IMR-90 (cell line): ENCODE measurements at regions not wholly inside any gene's neighbourhood (a gene's known extent, or its start where the extent isn't known, plus 50 kb on each side); places are given as distances from the start of the nearest gene placed in this dataset.

Source experiments
- ATAC-seq: fragments of 200-7000 bp; cut with Tn5 transposase; 2 replicates; pipeline ENCODE4 v1.9.1; 2020; ENCODE audit warnings: low read depth, mild to moderate bottlenecking, moderate library complexity
- BruUV-seq: library from RNA; stranded (reverse); fragments of 400-500 nt; replicated peaks from 2 replicates; lab custom pipeline; 2021; lab: Mats Ljungman, UMichigan
- CTCF ChIA-PET: fragments of 300-600 bp; formaldehyde crosslinking; extraction: SDS; loops from one replicate; lab custom pipeline; 2021; ENCODE audit warnings: antibody characterized with exemption; lab: Yijun Ruan, JAX
- POLR2A ChIA-PET: fragments of 300-600 bp; sonication (Branson Sonifier 250); formaldehyde crosslinking; loops from one replicate; lab custom pipeline; 2022; ENCODE audit warnings: antibody characterized with exemption; ENCODE audit not compliant: unreplicated experiment; lab: Charles Lee
- DNase-seq: peaks from one replicate; pipeline ENCODE4 v3.0.0; 2013
- H2AFZ ChIP-seq: replicated peaks from 2 replicates; pipeline ENCODE3; 2013; ENCODE audit warnings: low read length, mild to moderate bottlenecking; ENCODE audit not compliant: poor library complexity
- H2AK5ac ChIP-seq: 2 replicates; pipeline ENCODE4 v1.6.1; 2013; ENCODE audit warnings: low read depth, low read length, inconsistent platforms
- H2AK9ac ChIP-seq: replicated peaks from 2 replicates; pipeline ENCODE3; 2013; ENCODE audit warnings: mild to moderate bottlenecking, low read depth, low read length, moderate library complexity; ENCODE audit not compliant: poor library complexity
- H2BK120ac ChIP-seq: 2 replicates; pipeline ENCODE4 v1.6.1; 2013; ENCODE audit warnings: low read depth, low read length, inconsistent platforms
- H2BK15ac ChIP-seq: 3 replicates; pipeline ENCODE4 v1.6.1; 2013; ENCODE audit warnings: low read depth, low read length, inconsistent platforms
- H2BK20ac ChIP-seq: 2 replicates; pipeline ENCODE4 v1.6.1; 2013; ENCODE audit warnings: low read depth, mild to moderate bottlenecking, inconsistent platforms, low read length, moderate library complexity
- H2BK5ac ChIP-seq: 2 replicates; pipeline ENCODE4 v1.6.1; 2013; ENCODE audit warnings: mild to moderate bottlenecking, low read depth, low read length, inconsistent platforms; ENCODE audit not compliant: poor library complexity, severe bottlenecking
- H3K14ac ChIP-seq: replicated peaks from 2 replicates; pipeline ENCODE4 v1.6.1; 2013; ENCODE audit warnings: low read depth, low read length, inconsistent platforms
- H3K18ac ChIP-seq: 2 replicates; pipeline ENCODE4 v1.6.1; 2013; ENCODE audit warnings: low read depth, low read length, control low read depth
- H3K23ac ChIP-seq: 2 replicates; pipeline ENCODE4 v1.6.1; 2013; ENCODE audit warnings: low read depth, low read length, inconsistent platforms
- H3K27ac ChIP-seq: 2 replicates; pipeline ENCODE4 v1.5.1; 2013; ENCODE audit warnings: mild to moderate bottlenecking, control low read depth, low read length; ENCODE audit not compliant: insufficient read depth
- H3K27me3 ChIP-seq: 2 replicates; pipeline ENCODE4 v1.6.1; 2013; ENCODE audit warnings: low read length; ENCODE audit not compliant: control insufficient read depth, insufficient read depth
- H3K36me3 ChIP-seq: 2 replicates; pipeline ENCODE4 v1.6.1; 2013; ENCODE audit warnings: low read length, mixed read lengths; ENCODE audit not compliant: control insufficient read depth, insufficient read depth
- H3K4ac ChIP-seq: 2 replicates; pipeline ENCODE4 v1.6.1; 2013; ENCODE audit warnings: low read depth, low read length, inconsistent platforms
- H3K4me1 ChIP-seq: 2 replicates; pipeline ENCODE4 v1.6.1; 2013; ENCODE audit warnings: low read length, mixed read lengths; ENCODE audit not compliant: control insufficient read depth, insufficient read depth
- H3K4me2 ChIP-seq: 2 replicates; pipeline ENCODE4 v1.6.1; 2013; ENCODE audit warnings: low read depth, mild to moderate bottlenecking, control low read depth, low read length, moderate library complexity
- H3K4me3 ChIP-seq: 2 replicates; pipeline ENCODE4 v1.5.1; 2013; ENCODE audit warnings: low read depth, mild to moderate bottlenecking, control low read depth, low read length, moderate library complexity; ENCODE audit not compliant: insufficient read depth
- H3K56ac ChIP-seq: 2 replicates; pipeline ENCODE4 v1.6.1; 2013; ENCODE audit warnings: low read length, inconsistent platforms; ENCODE audit not compliant: insufficient read depth; ENCODE audit errors: extremely low read depth
- H3K79me1 ChIP-seq, 2 experiments: 2 replicates each; pipeline ENCODE4 v1.6.1; 2013; ENCODE audit warnings: low read length in 2 of 2, inconsistent platforms in 1 of 2, low read depth in 1 of 2
- H3K9ac ChIP-seq: 2 replicates; pipeline ENCODE4 v1.6.1; 2013; ENCODE audit warnings: low read depth, low read length, control low read depth
- H3K9me1 ChIP-seq: 2 replicates; pipeline ENCODE4 v1.6.1; 2013; ENCODE audit warnings: low read length, inconsistent platforms; ENCODE audit not compliant: insufficient read depth
- H3K9me3 ChIP-seq: 2 replicates; pipeline ENCODE4 v1.6.1; 2013; ENCODE audit warnings: low read length; ENCODE audit not compliant: control insufficient read depth, insufficient read depth
- H4K20me1 ChIP-seq: 2 replicates; pipeline ENCODE4 v1.6.1; 2013; ENCODE audit warnings: low read length, inconsistent platforms; ENCODE audit not compliant: insufficient read depth
- H4K5ac ChIP-seq: 2 replicates; pipeline ENCODE4 v1.6.1; 2013; ENCODE audit warnings: mild to moderate bottlenecking, low read depth, low read length, control low read depth
- H4K8ac ChIP-seq, 2 experiments: 2 replicates each; pipeline ENCODE4 v1.6.1; 2013; ENCODE audit warnings: low read depth in 2 of 2, low read length in 2 of 2, control low read depth in 1 of 2, inconsistent platforms in 1 of 2
- H4K91ac ChIP-seq: 2 replicates; pipeline ENCODE4 v1.6.1; 2013; ENCODE audit warnings: low read depth, low read length, inconsistent platforms; ENCODE audit not compliant: insufficient read depth
- CEBPB ChIP-seq: IDR thresholded peaks from 2 replicates; pipeline ENCODE4 v1.6.1; 2012; ENCODE audit warnings: low read depth, low read length, improper control_type of control experiment
- NFE2L2 ChIP-seq: fragments of 150-350 bp; IDR thresholded peaks from 2 replicates; pipeline ENCODE4 v1.6.1; 2016; ENCODE audit warnings: low read depth, mild to moderate bottlenecking, low read length
- RCOR1 ChIP-seq: IDR thresholded peaks from 2 replicates; pipeline ENCODE4 v1.6.1; 2012; ENCODE audit warnings: mild to moderate bottlenecking, low read length, improper control_type of control experiment; ENCODE audit not compliant: insufficient replicate concordance
- WGBS, 2 experiments: methylation state at CpG; one replicate each; pipeline versions ENCODE4 v1.1.5 to v1.1.7; 2013; ENCODE audit warnings: missing lambda C conversion rate in 2 of 2; ENCODE audit not compliant: insufficient read length in 1 of 2; ENCODE audit errors: extremely low coverage in 2 of 2; 5-methylcytosine and 5-hydroxymethylcytosine counted together
- dilution Hi-C: fragments of 300-500 bp; cut with HindIII; formaldehyde crosslinking; loops from one replicate; pipeline ENCODE4 v1.14.3; 2018; ENCODE audit warnings: low sequenced_read_pairs; ENCODE audit not compliant: unreplicated experiment
- in situ Hi-C: fragments of 300-500 bp; cut with MboI; formaldehyde crosslinking; loops from 3 replicates; pipeline ENCODE4 v1.14.3; 2019; ENCODE audit warnings: low sequenced_read_pairs, inconsistent platforms, mixed read lengths
- intact Hi-C: fragments of 100-400 bp; cut with micrococcal nuclease; formaldehyde crosslinking; loops from 2 replicates; pipeline ENCODE4 v1.10.0; 2022
- TF ChIP-seq, protein P1 (sequence below): fragments of 150-350 bp; IDR thresholded peaks from 2 replicates; pipeline ENCODE4 v1.6.1; 2016; ENCODE audit warnings: low read depth, mild to moderate bottlenecking, low read length, moderate library complexity, borderline replicate concordance

DNA sequence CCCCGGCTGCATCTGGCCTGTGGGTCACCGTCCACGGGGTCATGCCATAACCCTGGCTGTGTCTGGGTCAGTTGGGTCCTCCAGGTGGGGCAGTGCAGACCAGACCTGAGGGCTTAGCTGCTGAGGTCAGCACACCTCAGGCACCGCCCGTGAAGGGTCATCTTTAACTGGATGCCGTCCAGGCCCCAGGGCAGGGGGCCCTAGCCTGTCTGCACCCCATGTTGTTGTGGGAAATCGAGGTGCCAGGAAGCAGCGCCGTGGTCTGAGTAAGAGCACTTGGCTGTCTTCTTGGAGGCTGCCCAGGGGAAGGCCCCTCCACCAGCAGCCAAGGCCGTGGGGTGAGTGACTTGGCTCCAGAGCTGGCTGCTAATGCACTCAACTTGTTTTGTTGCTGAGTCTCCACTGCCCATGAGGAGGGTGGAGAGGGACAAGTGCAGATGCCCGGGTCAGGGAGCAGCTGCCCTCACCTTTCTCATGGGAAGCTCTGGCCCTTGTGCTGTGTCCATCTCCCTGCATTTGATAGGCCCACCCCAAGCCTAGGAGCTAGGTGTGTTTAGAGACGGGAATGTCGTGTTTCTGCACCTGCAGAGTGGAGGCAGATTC, 317.2 kb downstream of the TMEM121 start:
- Histone ChIP-seq H2AK5ac (no peak overlapping the region), H2BK120ac (no peak overlapping the region), H2BK15ac (no peak overlapping the region), H3K56ac (no peak overlapping the region), H3K18ac (no peak overlapping the region), H3K23ac (no peak overlapping the region), H3K4me3 (no peak overlapping the region), H4K20me1 (no peaks in the 10 kb centered on the region), H3K27me3 (no peaks in the 10 kb centered on the region), H3K36me3 (no peaks in the 10 kb centered on the region), H3K79me1 (no peaks in the 10 kb centered on the region), H2BK20ac (no peak overlapping the region), H3K27ac (no peak overlapping the region), H3K4me2 (no peak overlapping the region), H2BK5ac (no peak overlapping the region), H3K9me1 (no peaks in the 10 kb centered on the region), H2AK9ac (no peak overlapping the region), H3K9me3 (peaks cover 66% of the 10 kb centered on the region), H4K91ac (no peak overlapping the region), H4K5ac (no peak overlapping the region), H3K14ac (no peak overlapping the region), H3K4ac (no peak overlapping the region), H4K8ac (no peak overlapping the region), H3K9ac (no peak overlapping the region), H2AFZ (no peak overlapping the region), H3K4me1 (no peaks in the 10 kb centered on the region)
- POLR2A ChIA-PET = no interaction called here
- WGBS, 2 experiments = 47% methylated on average over 3 of the region's 13 CpGs; no CpG with 5 or more reads in 1 of the 2 experiments
- intact Hi-C loops = no loop called here
- dilution Hi-C loops = no loop called here
- TF ChIP-seq, protein P1, sequence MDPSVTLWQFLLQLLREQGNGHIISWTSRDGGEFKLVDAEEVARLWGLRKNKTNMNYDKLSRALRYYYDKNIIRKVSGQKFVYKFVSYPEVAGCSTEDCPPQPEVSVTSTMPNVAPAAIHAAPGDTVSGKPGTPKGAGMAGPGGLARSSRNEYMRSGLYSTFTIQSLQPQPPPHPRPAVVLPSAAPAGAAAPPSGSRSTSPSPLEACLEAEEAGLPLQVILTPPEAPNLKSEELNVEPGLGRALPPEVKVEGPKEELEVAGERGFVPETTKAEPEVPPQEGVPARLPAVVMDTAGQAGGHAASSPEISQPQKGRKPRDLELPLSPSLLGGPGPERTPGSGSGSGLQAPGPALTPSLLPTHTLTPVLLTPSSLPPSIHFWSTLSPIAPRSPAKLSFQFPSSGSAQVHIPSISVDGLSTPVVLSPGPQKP = no peak
- TF ChIP-seq NFE2L2 (no peak), CEBPB (no peak), RCOR1 (no peak)
- DNase-seq = no peak
- no peak for ATAC-seq
- BruUV-seq = no TSS peak
- CTCF ChIA-PET = no interaction called here
- in situ Hi-C loops = no loop called here
